Stimulated activated naive CD8-positive, alpha-beta T cell treated with anti-CD3 and anti-CD28 coated beads, Interleukin-15, Interleukin-2, amounts not matched to agents 100 ng/mL and 50 ng/mL, for 24 hours (primary cell): ENCODE measurements at regions not wholly inside any gene's neighbourhood (a gene's known extent, or its start where the extent isn't known, plus 50 kb on each side); places are given as distances from the start of the nearest gene placed in this dataset.
A peak's percentile ranks its signal among the peaks of the same experiment; 100 is the strongest.

Experiments
- H3K27ac Mint-ChIP-seq: one replicate; pipeline ENCODE4 v1.8.0; 2021; ENCODE audit warnings: mild to moderate bottlenecking, mixed read lengths
- H3K27me3 Mint-ChIP-seq: one replicate; pipeline ENCODE4 v1.8.0; 2021; ENCODE audit warnings: mixed read lengths
- H3K36me3 Mint-ChIP-seq: one replicate; pipeline ENCODE4 v1.8.0; 2021; ENCODE audit warnings: low read depth, mixed read lengths
- H3K4me1 Mint-ChIP-seq: one replicate; pipeline ENCODE4 v1.8.0; 2021; ENCODE audit warnings: low read depth, mixed read lengths
- H3K4me3 Mint-ChIP-seq: one replicate; pipeline ENCODE4 v1.8.0; 2021; ENCODE audit warnings: mild to moderate bottlenecking, mixed read lengths
- H3K9me3 Mint-ChIP-seq: one replicate; pipeline ENCODE4 v1.8.0; 2021; ENCODE audit warnings: mixed read lengths

GRCh38 chr13:29975283-29975682 lies 124.9 kb upstream of the UBL3 start:
- H3K9me3 Mint-ChIP-seq, result no peaks in the 10 kb centered on the region
- H3K27ac Mint-ChIP-seq, result no peak overlapping the region
- no peaks in the 10 kb centered on the region for H3K27me3 Mint-ChIP-seq
- no peaks in the 10 kb centered on the region for H3K36me3 Mint-ChIP-seq
- H3K4me3 Mint-ChIP-seq, result no peak overlapping the region
- no peaks in the 10 kb centered on the region for H3K4me1 Mint-ChIP-seq

DNA sequence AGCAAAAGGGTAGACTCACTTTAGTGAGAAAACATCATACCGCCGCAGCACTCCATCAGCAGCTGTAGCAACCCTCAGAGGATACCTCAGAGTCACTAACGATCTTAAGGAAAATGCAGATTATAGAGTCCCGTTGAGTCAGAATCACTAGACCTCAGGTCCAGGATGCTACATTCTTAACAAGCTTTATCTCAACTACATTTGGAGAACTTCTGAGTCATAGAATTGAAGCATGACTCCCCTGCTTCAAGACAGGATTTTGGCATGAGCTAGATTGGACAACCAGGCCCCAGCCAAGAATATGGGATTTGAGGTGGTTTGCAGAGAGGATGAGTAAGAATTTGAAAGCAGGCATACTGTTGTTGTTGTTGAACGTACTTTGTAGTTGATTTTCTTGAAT lies 118.9 kb upstream of the UBL3 start:
- no peak overlapping the region for H3K27ac Mint-ChIP-seq
- H3K4me3 Mint-ChIP-seq, result no peak overlapping the region
- H3K27me3 Mint-ChIP-seq, result no peaks in the 10 kb centered on the region
- H3K4me1 Mint-ChIP-seq, result no peaks in the 10 kb centered on the region
- no peaks in the 10 kb centered on the region for H3K36me3 Mint-ChIP-seq
- peaks cover 10% of the 10 kb centered on the region for H3K9me3 Mint-ChIP-seq

DNA sequence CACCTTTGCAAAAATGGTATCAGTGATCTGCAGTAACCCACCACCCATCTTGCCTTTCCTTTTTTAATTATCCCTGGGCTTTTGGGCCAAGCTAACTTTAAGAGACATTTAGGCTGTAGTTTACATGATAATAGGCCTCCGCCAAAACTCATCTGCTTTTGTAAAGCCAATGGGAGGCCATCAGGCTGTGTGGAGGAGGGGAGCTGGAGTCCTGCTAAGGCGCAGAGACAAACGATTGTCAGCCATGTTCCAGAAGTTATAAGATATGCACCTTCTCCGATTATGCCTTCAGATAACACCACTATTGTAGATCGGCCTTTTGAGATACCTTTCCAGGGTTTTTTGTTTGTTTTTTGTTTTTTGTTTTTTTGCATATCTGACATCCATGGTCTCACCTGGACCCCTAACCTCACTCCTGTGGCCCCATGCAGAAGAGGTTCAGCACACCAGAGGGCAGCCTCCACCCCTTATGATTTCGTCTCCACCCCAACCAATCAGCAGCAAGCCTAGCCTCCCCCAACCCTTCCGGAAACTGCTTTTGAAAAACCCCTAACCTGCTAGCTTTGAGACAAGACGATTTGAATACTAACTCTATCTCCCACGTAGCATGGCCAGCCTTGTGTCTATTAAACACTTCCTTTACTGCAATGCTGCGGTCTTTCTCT lies 113.9 kb upstream of the UBL3 start:
- Mint-ChIP-seq H3K27ac (no peak overlapping the region), H3K27me3 (no peaks in the 10 kb centered on the region), H3K4me3 (no peak overlapping the region), H3K9me3 (peaks cover 10% of the 10 kb centered on the region), H3K4me1 (peaks cover 3% of the 10 kb centered on the region), H3K36me3 (no peaks in the 10 kb centered on the region)

- Mint-ChIP-seq H3K9me3 (peaks cover 8% of the 10 kb centered on the region), H3K4me1 (peaks cover 11% of the 10 kb centered on the region)
These were observed 112.7 kb upstream of the UBL3 start for GRCh38 chr13:29963089-29963488.

GRCh38 chr13:29961036-29961670 lies 110.7 kb upstream of the UBL3 start:
- H3K27ac Mint-ChIP-seq, result no peak overlapping the region
- H3K36me3 Mint-ChIP-seq, result no peaks in the 10 kb centered on the region
- no peak overlapping the region for H3K4me3 Mint-ChIP-seq
- no peaks in the 10 kb centered on the region for H3K9me3 Mint-ChIP-seq
- H3K4me1 Mint-ChIP-seq, result peaks cover 18% of the 10 kb centered on the region
- H3K27me3 Mint-ChIP-seq, result no peaks in the 10 kb centered on the region

More at GRCh38 chr13:29963089-29963488, 112.7 kb upstream of the UBL3 start:
- Mint-ChIP-seq H3K27me3 (no peaks in the 10 kb centered on the region), H3K4me3 (no peak overlapping the region), H3K27ac (no peak overlapping the region), H3K36me3 (no peaks in the 10 kb centered on the region)

DNA sequence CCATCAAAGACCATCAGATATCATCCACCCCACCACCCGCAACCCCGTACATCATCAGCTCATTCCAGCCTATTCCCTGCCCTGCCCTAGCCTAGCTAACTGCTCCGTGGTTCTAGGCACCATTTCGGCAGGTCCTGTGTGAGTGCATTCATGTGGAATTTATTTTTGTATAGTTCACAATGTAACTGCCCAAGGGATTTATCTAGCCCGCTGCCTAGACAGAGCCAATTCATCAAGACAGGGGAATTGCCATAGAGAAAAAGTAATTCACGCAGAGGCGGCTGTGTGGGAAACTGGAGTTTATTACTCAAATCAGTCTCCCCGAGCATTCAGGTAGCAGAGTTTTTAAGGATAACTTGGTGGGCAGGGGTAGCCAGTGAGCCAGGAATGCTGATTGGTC lies 109.2 kb upstream of the UBL3 start:
- Mint-ChIP-seq H3K4me3 (no peak overlapping the region), H3K4me1 (peaks cover 25% of the 10 kb centered on the region), H3K27me3 (no peaks in the 10 kb centered on the region), H3K9me3 (no peaks in the 10 kb centered on the region), H3K36me3 (no peaks in the 10 kb centered on the region), H3K27ac (no peak overlapping the region)

- Mint-ChIP-seq H3K9me3 (no peaks in the 10 kb centered on the region), H3K4me1 (peaks cover 30% of the 10 kb centered on the region), H3K36me3 (no peaks in the 10 kb centered on the region), H3K4me3 (no peak overlapping the region), H3K27ac (no peak overlapping the region), H3K27me3 (no peaks in the 10 kb centered on the region)
These were observed 108.7 kb upstream of the UBL3 start for GRCh38 chr13:29959086-29959485.

DNA sequence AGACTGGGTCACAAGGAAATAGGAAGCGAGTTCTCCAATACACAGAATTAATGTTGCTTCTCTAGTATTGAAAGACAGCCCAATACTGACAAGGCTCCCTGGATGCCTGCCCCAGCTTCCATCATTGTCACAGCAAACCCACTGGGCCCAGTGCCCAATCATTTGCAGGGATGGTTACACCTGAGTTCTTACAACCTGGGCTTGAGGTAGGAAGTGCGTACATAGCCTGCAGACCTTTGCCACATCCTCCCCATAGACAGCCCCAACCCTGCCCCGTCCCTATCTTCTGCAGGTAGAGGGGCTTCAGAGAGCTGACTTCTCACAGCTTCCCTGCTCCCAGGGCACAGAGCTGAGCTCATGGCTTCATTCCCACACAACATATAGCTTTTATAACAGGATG lies 108.1 kb upstream of the UBL3 start:
- no peaks in the 10 kb centered on the region for H3K9me3 Mint-ChIP-seq
- H3K4me1 Mint-ChIP-seq, result peaks cover 36% of the 10 kb centered on the region
- no peaks in the 10 kb centered on the region for H3K27me3 Mint-ChIP-seq
- no peak overlapping the region for H3K4me3 Mint-ChIP-seq
- H3K36me3 Mint-ChIP-seq, result no peaks in the 10 kb centered on the region
- no peak overlapping the region for H3K27ac Mint-ChIP-seq

DNA sequence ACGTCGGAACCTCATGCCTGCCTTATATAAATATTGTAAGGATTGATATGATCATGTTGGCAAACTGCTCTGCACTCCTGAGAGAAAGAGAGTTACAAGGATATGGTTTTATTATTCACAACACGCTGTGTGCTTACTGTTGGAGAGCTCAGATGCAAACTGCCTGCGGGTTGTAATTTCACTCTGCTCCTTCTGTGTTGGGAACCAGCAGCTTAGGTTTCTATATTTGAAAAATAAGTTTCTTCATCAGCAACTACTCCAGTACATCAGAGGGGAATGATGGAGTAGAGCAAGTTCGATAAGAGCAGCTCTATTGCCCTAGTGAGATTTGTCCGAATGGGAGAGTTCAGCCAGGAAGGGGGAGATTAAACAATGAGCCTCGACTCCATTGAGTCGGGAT lies 106.9 kb upstream of the UBL3 start:
- Mint-ChIP-seq H3K27me3 (no peaks in the 10 kb centered on the region), H3K27ac (no peak overlapping the region), H3K36me3 (no peaks in the 10 kb centered on the region), H3K4me1 (peaks cover 37% of the 10 kb centered on the region), H3K9me3 (no peaks in the 10 kb centered on the region), H3K4me3 (no peak overlapping the region)

DNA sequence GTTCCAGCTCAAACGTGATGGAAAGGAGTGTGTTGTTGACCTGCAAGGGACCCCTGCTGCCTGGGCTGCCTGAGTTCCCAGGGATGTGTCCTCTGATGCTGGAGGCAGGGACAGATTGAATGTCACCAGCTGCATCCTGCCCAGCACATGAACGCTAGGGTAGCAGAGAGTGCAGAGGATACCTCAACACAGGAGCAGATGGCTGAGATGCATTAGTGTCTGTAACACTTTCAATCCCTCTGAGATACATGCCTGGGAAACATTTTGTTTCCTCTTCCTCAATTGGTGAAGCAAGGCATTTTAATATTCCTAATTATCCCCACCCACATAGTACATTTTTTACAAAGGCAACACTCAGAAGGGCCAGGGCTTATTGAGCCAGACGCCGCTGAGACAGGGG lies 106.4 kb upstream of the UBL3 start:
- no peaks in the 10 kb centered on the region for H3K9me3 Mint-ChIP-seq
- no peak overlapping the region for H3K4me3 Mint-ChIP-seq
- no peaks in the 10 kb centered on the region for H3K27me3 Mint-ChIP-seq
- H3K27ac Mint-ChIP-seq, result no peak overlapping the region
- peaks cover 37% of the 10 kb centered on the region for H3K4me1 Mint-ChIP-seq
- no peaks in the 10 kb centered on the region for H3K36me3 Mint-ChIP-seq

DNA sequence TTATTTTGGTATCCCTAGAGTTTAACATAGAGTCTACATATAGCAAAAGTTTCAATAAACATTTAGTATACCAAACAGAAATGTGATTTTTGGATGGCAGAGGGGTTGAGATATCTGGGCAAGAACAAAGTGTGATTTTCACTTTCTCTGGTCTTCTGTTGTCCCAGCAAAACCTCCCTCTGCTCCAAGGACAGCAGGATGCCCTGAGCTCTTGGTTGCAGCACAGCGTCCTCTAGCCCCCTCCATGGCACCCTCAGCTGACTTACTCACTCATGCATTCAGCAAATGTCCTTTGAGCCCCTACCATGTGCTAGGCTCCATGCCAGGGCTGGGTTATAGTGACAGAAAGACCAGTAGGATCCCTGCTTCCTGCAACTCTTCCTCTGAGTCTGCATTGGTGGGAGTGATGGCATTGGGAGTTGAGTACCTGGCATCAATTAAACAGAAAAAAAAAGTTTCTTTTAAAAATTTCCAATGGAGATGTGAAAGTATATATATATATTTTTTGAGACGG lies 104.8 kb upstream of the UBL3 start:
- Mint-ChIP-seq H3K36me3 (no peaks in the 10 kb centered on the region), H3K4me1 (peaks cover 34% of the 10 kb centered on the region), H3K9me3 (no peaks in the 10 kb centered on the region), H3K4me3 (peak overlapping the region; percentile 69), H3K27me3 (no peaks in the 10 kb centered on the region), H3K27ac (no peak overlapping the region)

GRCh38 chr13:29954082-29955028 lies 103.9 kb upstream of the UBL3 start:
- Mint-ChIP-seq H3K27me3 (no peaks in the 10 kb centered on the region), H3K4me1 (peaks cover 34% of the 10 kb centered on the region), H3K36me3 (no peaks in the 10 kb centered on the region), H3K4me3 (peak overlapping the region; percentile 69), H3K27ac (peak overlapping the region; percentile 71), H3K9me3 (no peaks in the 10 kb centered on the region)

DNA sequence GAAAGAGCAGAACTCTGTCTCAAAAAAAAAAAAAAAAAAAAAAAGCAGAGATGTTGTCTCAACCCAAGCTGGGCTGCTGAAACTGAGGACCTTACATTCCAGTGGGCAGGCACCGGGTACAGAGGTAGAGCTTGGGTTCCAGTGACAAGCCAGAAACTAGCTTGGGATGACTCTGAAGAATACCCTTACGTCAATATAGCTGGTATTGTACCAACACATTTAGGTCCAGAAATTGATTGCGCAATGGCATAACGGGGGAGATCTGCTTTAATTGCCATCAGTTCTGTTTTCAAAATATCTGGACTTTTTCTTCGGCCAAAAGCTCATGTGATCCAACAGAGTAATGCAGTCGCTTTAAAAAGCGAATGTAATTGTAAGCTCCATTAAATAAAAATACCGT lies 103.1 kb upstream of the UBL3 start:
- Mint-ChIP-seq H3K27ac (peak overlapping the region; percentile 71), H3K4me3 (peak overlapping the region; percentile 69), H3K4me1 (peaks cover 31% of the 10 kb centered on the region), H3K36me3 (no peaks in the 10 kb centered on the region), H3K27me3 (no peaks in the 10 kb centered on the region), H3K9me3 (no peaks in the 10 kb centered on the region)

- Mint-ChIP-seq H3K9me3 (no peaks in the 10 kb centered on the region), H3K27ac (no peak overlapping the region), H3K36me3 (no peaks in the 10 kb centered on the region), H3K27me3 (no peaks in the 10 kb centered on the region), H3K4me3 (no peak overlapping the region), H3K4me1 (peaks cover 20% of the 10 kb centered on the region)
These were observed 101.8 kb upstream of the UBL3 start for GRCh38 chr13:29952245-29952644.

GRCh38 chr13:29948791-29949190 lies 98.4 kb upstream of the UBL3 start:
- H3K4me3 Mint-ChIP-seq, result no peak overlapping the region
- no peaks in the 10 kb centered on the region for H3K27me3 Mint-ChIP-seq
- no peak overlapping the region for H3K27ac Mint-ChIP-seq
- peaks cover 4% of the 10 kb centered on the region for H3K4me1 Mint-ChIP-seq
- no peaks in the 10 kb centered on the region for H3K9me3 Mint-ChIP-seq
- H3K36me3 Mint-ChIP-seq, result no peaks in the 10 kb centered on the region
